Natural killer cell treated with Interleukin-12 subunit alpha and Interleukin-12 subunit beta and Interleukin-15 and Interleukin-18, amount 100 ng/mL, for 72 hours (primary cell): ENCODE measurements at regions not wholly inside any gene's neighbourhood (a gene's known extent, or its start where the extent isn't known, plus 50 kb on each side); places are given as distances from the start of the nearest gene placed in this dataset.

Source experiments
- ATAC-seq, 2 donors: fragments of 150-1000 bp; cut with Tn5 transposase in 1 of 2; sonication (Bioruptor Pico), chemical (Tn5 transposase) in 1 of 2; 2 replicates each; pipeline ENCODE4 v1.10.0; 2021
- DNase-seq: peaks from one replicate; pipeline ENCODE4 v3.0.0; 2022; ENCODE audit warnings: low spot score
- H3K27ac Mint-ChIP-seq, 2 donors: 1 replicate in 1 of 2; 2 replicates in 1 of 2; pipeline ENCODE4 v1.8.0; 2022; ENCODE audit warnings: mixed read lengths in 2 of 2, mild to moderate bottlenecking in 1 of 2, moderate library complexity in 1 of 2
- H3K27me3 Mint-ChIP-seq, 2 donors: 1 replicate in 1 of 2; 2 replicates in 1 of 2; pipeline ENCODE4 v1.8.0; 2022; ENCODE audit warnings: mixed read lengths in 2 of 2
- H3K36me3 Mint-ChIP-seq: one replicate; pipeline ENCODE4 v1.8.0; 2022; ENCODE audit warnings: mixed read lengths
- H3K4me1 Mint-ChIP-seq, 2 donors: 1 replicate in 1 of 2; 2 replicates in 1 of 2; pipeline ENCODE4 v1.8.0; 2022; ENCODE audit warnings: low read depth in 2 of 2, mixed read lengths in 2 of 2, mild to moderate bottlenecking in 1 of 2
- H3K4me3 Mint-ChIP-seq: one replicate; pipeline ENCODE4 v1.8.0; 2022; ENCODE audit warnings: mixed read lengths
- H3K9me3 Mint-ChIP-seq: 2 replicates; pipeline ENCODE4 v1.8.0; 2022; ENCODE audit warnings: mixed read lengths

DNA sequence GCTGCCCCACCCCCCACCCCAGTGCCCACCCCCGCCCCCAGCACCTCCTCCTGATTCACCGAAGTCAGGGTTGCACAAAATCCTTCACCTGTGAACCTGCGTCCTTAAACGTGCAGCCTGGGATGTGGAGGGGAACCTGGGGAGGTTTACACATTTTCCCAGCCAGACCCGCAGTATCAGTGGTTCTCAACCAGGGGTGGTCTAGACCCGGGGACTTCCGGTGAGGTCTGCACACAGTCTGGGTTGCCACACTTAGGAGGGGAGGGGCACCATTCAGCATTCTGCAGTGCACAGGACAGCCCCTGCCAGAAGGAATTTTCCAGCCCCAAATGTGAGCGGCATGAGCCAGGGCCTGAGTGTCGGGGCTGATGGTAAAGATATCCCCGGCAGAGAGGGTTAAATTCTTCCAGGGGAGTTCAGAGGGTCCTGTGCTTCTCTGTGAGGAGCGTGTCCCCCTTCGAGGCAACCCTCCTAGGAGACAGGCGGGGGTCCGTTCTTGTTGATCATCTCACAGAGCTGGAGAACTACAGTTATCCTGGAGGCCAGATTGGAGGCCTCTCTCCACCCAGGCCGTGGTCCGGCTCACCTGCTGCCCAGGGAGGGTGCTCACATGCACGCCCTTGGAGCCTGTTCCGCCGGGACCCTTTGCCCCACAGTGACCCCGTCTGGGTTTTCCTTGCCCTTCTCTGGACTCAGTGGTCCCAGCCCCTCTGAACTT is 113.6 kb downstream of the SIK1 start:
- Mint-ChIP-seq H3K27ac (no peak overlapping the region), H3K4me3 (no peak overlapping the region), H3K36me3 (no peaks in the 10 kb centered on the region), H3K4me1 (peaks cover 0 to 3% of the 10 kb centered on the region in 2 donors), H3K9me3 (no peaks in the 10 kb centered on the region), H3K27me3 (peaks cover 0 to 10% of the 10 kb centered on the region in 2 donors)
- ATAC-seq, result no peak
- DNase-seq, result peak; percentile 45

DNA sequence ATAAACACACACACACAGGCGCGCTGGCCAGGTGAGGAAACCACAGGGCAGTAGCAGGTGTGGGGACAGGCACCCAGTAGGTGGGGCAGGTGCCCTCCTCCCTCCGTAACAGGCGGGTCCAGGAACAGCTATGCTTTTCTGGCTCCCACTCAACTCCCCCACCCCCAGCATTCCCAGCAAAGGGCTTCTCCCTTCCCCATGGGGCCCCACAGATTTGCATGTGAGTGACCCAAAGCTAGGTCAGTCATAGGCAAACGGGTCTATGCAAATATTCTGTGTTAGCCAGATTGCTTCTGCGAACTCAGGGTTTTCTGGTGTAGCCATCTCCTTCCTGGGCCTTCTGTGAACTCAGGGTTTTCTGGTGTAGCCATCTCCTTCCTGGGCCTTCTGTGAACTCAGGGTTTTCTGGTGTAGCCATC is 114.2 kb downstream of the SIK1 start:
- Mint-ChIP-seq H3K4me1 (peaks cover 0 to 3% of the 10 kb centered on the region in 2 donors), H3K36me3 (no peaks in the 10 kb centered on the region), H3K27ac (no peak overlapping the region), H3K27me3 (peaks cover 0 to 10% of the 10 kb centered on the region in 2 donors), H3K4me3 (peak overlapping the region; percentile 33), H3K9me3 (no peaks in the 10 kb centered on the region)
- ATAC-seq, result peak in 1 of 2 donors; percentile 58
- DNase-seq, result peak; percentile 44

DNA sequence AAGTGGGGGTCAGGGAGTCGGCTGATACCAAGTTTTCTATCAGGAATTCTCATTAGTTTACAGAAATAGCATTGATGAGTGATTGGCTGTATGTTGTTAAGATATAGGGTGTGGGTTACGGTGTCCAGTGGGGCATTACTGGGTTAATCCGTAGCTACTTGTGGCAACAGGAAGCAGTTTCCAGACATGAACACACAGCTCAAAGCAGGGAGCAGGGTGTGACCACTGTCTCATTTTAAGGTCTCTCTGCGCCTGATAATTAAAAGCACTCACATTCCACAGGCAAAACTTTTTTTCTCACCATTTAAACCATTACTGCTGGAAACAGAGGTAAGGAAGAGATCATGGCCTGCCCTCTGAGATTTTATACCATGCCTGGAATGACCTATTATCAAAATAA is 114.9 kb downstream of the SIK1 start:
- Mint-ChIP-seq H3K27me3 (peaks cover 0 to 10% of the 10 kb centered on the region in 2 donors), H3K36me3 (no peaks in the 10 kb centered on the region), H3K9me3 (no peaks in the 10 kb centered on the region), H3K27ac (no peak overlapping the region), H3K4me3 (no peak overlapping the region), H3K4me1 (peaks cover 0 to 3% of the 10 kb centered on the region in 2 donors)
- DNase-seq (no peak), ATAC-seq (no peak)

DNA sequence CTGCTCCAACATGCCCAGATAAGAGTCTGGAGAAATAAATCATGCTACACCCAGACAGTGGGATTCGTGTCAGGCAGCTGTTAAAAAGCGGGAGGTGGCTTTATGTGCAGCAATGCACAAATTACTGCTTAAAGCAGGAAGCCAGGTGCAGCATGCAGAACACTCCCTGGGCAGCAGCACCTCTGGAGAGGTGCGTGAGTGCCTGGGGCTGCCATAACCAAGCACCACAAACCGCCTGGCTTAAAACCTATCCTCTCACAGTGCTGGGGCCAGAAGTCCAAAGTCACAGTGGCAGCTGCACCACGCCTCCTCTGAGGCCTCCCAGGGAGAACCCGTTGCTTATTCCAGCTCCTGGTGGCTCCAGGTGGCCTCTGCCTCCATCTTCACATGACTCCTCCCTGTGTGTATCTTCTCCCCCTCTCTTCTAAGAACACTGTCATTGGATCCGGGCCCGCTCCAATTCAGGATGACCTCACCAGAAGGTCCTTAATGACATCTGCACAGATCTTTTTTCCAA is 115.6 kb downstream of the SIK1 start:
- no peaks in the 10 kb centered on the region for H3K36me3 Mint-ChIP-seq
- no peaks in the 10 kb centered on the region for H3K9me3 Mint-ChIP-seq
- ATAC-seq (no peak), DNase-seq (peak; percentile 35)
- no peak overlapping the region for H3K27ac Mint-ChIP-seq
- peaks cover 0 to 3% of the 10 kb centered on the region in 2 donors for H3K4me1 Mint-ChIP-seq
- H3K27me3 Mint-ChIP-seq, result peaks cover 0 to 7% of the 10 kb centered on the region in 2 donors
- no peak overlapping the region for H3K4me3 Mint-ChIP-seq

DNA sequence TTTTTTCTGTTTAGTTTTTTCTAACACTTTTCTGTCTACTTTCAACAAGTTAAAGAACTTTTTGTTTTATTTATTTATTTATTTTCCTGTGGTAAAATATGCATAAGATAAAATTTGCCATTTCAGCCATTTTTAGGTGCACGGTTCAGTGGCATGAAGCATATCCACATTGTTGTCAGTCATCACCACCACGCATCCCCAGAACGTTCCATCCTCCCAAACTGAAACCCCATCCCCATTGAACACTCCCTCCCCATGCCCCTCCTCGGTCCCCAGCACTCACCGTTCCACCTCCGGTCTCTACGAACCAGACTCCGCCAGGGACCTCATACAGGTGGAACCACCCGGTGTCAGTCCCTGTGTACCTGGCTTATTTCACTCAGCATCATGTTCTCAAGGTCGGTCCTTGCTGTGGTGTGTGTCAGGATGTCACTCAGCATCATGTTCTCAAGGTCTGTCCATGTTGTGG is 118.1 kb downstream of the SIK1 start:
- DNase-seq (peak; percentile 28), ATAC-seq (no peak)
- no peak overlapping the region for H3K4me3 Mint-ChIP-seq
- no peaks in the 10 kb centered on the region for H3K27me3 Mint-ChIP-seq
- no peak overlapping the region for H3K27ac Mint-ChIP-seq
- H3K36me3 Mint-ChIP-seq, result no peaks in the 10 kb centered on the region
- H3K9me3 Mint-ChIP-seq, result no peaks in the 10 kb centered on the region
- H3K4me1 Mint-ChIP-seq, result no peaks in the 10 kb centered on the region

DNA sequence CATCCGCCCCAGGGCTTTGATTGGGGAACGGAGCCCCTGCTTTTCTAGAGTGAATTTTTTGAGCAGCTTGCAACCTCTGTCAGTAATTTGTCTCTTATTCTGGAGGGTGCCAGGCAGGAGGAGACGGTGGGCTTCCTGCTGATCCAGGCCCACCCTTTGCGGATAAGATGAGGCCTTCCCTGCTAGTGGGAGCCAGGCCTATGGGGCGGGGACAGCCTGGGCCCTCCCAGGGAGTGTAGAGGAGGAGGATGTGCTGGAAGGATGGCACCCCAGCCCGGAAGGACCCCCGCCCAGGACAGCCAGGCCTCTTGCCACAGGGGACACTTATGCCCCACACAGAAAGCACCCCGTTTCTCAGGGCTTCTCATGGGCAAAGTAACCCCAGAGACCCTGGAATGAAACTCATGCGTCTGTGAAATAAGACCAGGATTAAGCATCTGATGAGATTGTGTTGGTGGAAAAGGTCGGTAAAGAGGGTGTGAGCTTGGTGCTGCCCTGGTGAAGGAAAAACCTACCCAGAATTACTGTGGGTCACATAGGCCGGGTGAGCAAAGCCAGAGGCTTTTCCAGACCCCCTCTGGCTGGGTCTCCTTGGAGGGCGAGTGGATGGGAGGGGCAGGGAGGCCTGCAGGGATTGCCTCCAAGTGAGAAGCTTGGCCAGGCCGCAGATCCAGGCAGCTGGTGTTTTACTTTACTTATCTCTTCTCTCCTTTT is 118.7 kb downstream of the SIK1 start:
- peak; percentile 59 for DNase-seq

DNA sequence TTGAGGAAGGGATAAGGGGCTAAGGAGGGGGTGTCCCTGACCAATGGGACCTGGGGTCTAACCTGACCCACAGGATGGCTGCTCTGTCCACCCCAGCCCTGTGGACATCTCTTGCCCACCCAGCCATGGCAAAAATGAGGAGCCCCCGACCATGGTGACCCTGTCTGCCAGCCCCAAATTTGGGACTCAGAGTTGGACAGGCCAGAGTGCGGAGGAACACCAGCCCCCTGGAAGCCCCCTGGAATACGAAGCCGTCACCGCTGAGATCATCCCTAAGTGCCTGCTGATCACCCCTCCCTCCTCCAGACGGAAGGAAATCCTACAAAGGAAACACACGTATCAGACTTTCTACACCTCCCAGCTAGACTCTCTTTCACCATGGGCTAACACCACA is 119.3 kb downstream of the SIK1 start:
- Mint-ChIP-seq H3K9me3 (no peaks in the 10 kb centered on the region), H3K4me3 (no peak overlapping the region), H3K27ac (no peak overlapping the region), H3K4me1 (no peaks in the 10 kb centered on the region), H3K36me3 (no peaks in the 10 kb centered on the region), H3K27me3 (no peaks in the 10 kb centered on the region)
- ATAC-seq, result no peak
- DNase-seq, result no peak

More for the DNA sequence above, 118.7 kb downstream of the SIK1 start:
- Mint-ChIP-seq H3K4me1 (no peaks in the 10 kb centered on the region), H3K4me3 (no peak overlapping the region), H3K36me3 (no peaks in the 10 kb centered on the region), H3K27ac (no peak overlapping the region), H3K9me3 (no peaks in the 10 kb centered on the region), H3K27me3 (no peaks in the 10 kb centered on the region)
- ATAC-seq, result no peak

DNA sequence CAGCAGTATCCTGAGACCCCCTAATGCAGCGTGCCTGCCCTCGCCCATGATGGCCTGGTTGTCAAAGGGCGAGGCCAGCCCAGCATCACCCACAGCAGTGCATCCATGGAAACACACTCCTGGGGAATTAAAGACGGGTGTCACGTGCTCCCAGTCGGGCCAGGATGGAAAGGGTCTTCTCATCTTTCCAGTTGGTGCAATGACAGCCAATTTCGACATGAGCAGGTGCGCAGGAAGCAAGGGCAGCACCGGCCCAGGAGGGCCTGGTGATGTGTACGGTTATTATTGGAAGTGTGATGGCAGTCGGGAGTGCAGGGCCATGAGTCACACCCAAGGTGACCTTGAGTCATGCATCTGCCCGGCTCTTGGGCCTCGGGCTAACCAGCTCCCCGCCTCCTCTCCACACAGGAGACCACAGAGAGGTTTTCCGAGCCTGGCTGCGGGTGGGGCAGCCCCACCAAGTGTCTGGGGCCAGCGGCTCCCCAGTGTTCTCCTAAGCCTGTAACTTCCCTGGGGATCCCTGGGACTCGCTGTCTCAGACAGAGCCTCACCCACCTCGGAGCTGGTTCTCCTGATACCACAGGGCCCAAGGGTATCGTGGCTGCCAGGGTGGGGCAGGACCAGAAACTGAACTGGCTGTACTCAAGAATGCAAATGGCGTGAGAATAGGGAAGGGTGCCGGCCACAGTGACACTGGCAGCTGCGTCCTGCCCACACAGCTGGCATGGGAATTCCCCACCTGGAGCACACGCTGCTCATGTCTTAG is 119.8 kb downstream of the SIK1 start:
- DNase-seq, result no peak
- H3K9me3 Mint-ChIP-seq, result no peaks in the 10 kb centered on the region
- no peak overlapping the region for H3K27ac Mint-ChIP-seq
- peak; percentile 41 to 51 for ATAC-seq
- H3K4me1 Mint-ChIP-seq, result no peaks in the 10 kb centered on the region
- no peak overlapping the region for H3K4me3 Mint-ChIP-seq
- no peaks in the 10 kb centered on the region for H3K27me3 Mint-ChIP-seq
- H3K36me3 Mint-ChIP-seq, result no peaks in the 10 kb centered on the region

DNA sequence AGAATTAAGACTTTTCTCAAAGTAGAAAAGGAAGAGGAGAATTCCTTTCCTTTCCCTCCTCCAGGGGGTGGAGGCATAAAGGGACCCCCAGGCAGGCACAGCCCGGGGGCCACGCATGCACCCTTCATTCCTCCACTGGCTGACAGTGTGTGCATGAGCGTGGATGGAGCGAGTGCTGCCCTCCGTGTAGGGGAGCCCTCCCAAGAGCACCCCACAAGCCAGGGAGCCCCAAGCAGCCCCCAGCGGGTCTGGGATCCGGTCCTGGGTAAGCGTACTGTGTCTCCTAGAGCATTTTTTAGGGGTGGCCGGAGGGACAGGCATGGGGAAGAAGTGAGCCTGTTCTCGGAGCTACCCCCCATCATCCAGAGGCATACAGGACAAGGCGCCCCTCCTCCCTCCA is 120.5 kb downstream of the SIK1 start:
- Mint-ChIP-seq H3K27me3 (no peaks in the 10 kb centered on the region), H3K4me1 (no peaks in the 10 kb centered on the region), H3K27ac (no peak overlapping the region), H3K4me3 (no peak overlapping the region), H3K36me3 (no peaks in the 10 kb centered on the region), H3K9me3 (no peaks in the 10 kb centered on the region)
- ATAC-seq (no peak), DNase-seq (no peak)

DNA sequence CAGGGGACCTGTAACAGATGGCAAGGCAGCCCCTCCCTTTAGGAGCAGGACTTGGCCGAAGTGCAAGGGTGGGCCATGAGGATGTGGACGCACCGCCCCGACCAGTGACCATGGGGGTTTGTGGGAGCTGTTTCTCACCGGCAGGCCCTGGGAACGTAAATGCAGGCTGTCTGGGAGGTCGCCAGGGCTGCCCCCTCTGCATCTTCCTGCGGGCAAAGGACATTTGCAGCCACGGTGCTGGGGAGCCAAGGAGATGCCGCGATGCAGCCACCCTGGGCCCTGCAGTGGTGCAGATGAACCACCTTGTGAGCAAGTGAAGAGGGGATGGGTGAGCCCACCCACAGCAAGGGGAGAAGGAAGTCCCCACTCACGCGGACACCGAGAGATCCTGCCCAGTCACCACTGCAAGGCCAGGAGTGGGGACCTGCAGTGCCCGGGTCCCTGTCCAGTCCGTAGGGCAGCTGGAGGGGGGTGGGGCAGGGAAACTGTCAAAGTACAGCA is 121.1 kb downstream of the SIK1 start:
- Mint-ChIP-seq H3K9me3 (no peaks in the 10 kb centered on the region), H3K4me3 (no peak overlapping the region), H3K4me1 (no peaks in the 10 kb centered on the region), H3K27me3 (no peaks in the 10 kb centered on the region), H3K27ac (no peak overlapping the region), H3K36me3 (no peaks in the 10 kb centered on the region)
- DNase-seq (no peak), ATAC-seq (no peak)

DNA sequence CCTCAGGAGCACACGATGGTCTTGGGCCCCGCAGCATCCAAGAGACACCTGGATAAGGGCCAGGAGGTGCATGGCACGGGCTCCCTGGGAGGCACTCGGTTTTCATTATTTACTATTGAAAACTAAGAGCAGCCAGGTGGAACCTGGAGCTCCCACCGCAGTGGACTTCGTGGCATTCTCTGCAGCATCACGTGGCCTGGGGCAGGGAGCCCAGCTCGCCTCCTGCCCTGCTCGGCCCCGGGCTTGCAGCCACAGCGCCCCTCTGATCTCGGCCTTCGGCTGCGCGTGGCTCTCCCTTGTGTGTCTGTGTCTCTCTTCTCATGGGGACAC is 121.6 kb downstream of the SIK1 start:
- Mint-ChIP-seq H3K4me3 (no peak overlapping the region), H3K9me3 (no peaks in the 10 kb centered on the region), H3K4me1 (no peaks in the 10 kb centered on the region), H3K27me3 (no peaks in the 10 kb centered on the region), H3K27ac (no peak overlapping the region), H3K36me3 (no peaks in the 10 kb centered on the region)
- DNase-seq, result no peak
- ATAC-seq, result no peak

DNA sequence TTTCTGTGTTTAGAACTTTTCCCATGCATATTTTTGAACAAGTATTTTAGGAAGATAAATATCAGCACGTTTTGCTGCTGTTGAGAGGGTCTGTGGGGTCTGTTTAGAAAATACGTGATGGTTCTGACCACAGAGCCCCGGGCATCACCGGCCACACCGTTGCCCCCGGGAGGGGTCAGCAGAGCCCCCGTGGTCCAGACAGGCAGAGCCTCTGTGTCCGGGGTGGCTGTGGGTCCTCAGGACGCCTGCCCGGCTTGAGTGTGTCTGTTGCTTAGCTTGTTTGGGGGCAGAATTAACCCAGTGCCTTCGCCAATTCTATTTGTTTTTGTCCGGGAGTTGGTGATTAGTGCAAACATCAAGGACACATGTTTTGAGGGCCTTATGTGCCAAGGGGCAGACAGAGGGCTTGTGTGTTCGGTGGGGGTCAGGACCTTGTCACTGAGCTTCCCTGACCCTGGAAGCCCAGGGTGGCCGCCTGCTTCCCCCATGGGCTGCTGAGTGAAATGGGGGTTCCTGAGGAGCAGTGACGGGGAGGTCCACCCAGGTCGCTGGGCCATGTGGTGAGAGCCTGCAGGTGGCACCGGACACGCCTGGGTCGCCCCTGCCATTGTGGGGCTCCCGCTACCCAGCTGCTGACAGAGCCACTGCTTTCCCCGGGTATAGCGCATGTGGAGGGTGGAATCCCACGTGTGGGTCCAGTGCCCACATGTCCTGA is 122.2 kb downstream of the SIK1 start:
- no peaks in the 10 kb centered on the region for H3K4me1 Mint-ChIP-seq
- no peak for DNase-seq
- H3K36me3 Mint-ChIP-seq, result no peaks in the 10 kb centered on the region
- no peak for ATAC-seq
- H3K9me3 Mint-ChIP-seq, result no peaks in the 10 kb centered on the region
- no peaks in the 10 kb centered on the region for H3K27me3 Mint-ChIP-seq
- no peak overlapping the region for H3K4me3 Mint-ChIP-seq
- H3K27ac Mint-ChIP-seq, result no peak overlapping the region

DNA sequence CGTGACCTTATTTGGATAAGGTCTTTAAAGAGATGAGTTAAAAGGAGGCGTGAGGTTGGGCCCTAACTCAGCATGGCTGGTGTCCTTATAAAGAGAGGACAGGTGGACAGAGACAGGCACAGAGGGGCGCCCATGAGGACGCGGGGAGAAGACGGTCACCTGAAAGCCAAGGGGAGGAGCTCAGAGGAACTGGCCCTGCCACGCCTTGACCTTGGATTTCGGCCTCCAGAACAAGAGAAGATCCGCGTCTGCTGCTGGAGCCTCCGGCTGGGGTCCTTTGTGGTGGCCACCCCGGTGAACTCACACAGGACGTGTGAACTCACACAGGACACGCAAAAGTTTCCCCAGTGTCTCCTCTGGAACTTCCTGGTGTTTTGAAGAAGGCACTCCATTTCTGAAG is 122.7 kb downstream of the SIK1 start:
- H3K9me3 Mint-ChIP-seq, result no peaks in the 10 kb centered on the region
- no peaks in the 10 kb centered on the region for H3K36me3 Mint-ChIP-seq
- no peak overlapping the region for H3K27ac Mint-ChIP-seq
- ATAC-seq (no peak), DNase-seq (no peak)
- no peaks in the 10 kb centered on the region for H3K4me1 Mint-ChIP-seq
- H3K4me3 Mint-ChIP-seq, result no peak overlapping the region
- no peaks in the 10 kb centered on the region for H3K27me3 Mint-ChIP-seq
